Colonic mucosa (tissue), 4 donors: ENCODE measurements at regions not wholly inside any gene's neighbourhood (a gene's known extent, or its start where the extent isn't known, plus 50 kb on each side); places are given as distances from the start of the nearest gene placed in this dataset.

Source experiments
- DNase-seq: peaks from one replicate; pipeline ENCODE4 v3.0.0-alpha.2; 2020
- H3K27ac ChIP-seq: fragments of 200-600 bp; one replicate; pipeline ENCODE4 v1.8.0; 2021
- H3K27me3 ChIP-seq: fragments of 200-600 bp; one replicate; pipeline ENCODE4 v1.8.0; 2021
- H3K36me3 ChIP-seq: fragments of 200-600 bp; one replicate; pipeline ENCODE4 v1.8.0; 2021
- H3K4me1 ChIP-seq: fragments of 200-600 bp; one replicate; pipeline ENCODE4 v1.8.0; 2021; ENCODE audit warnings: mild to moderate bottlenecking
- H3K4me3 ChIP-seq: fragments of 200-600 bp; one replicate; pipeline ENCODE4 v1.8.0; 2021
- H3K9ac ChIP-seq, 2 donors: one replicate each; pipeline ENCODE4 v1.7.0; 2013; ENCODE audit warnings: control low read depth in 2 of 2, low read depth in 2 of 2, low read length in 2 of 2
- H3K9me3 ChIP-seq: fragments of 200-600 bp; one replicate; pipeline ENCODE4 v1.8.0; 2021
- intact Hi-C: fragments of 100-400 bp; cut with DNase I; formaldehyde crosslinking; loops from one replicate; pipeline ENCODE4 v1.14.1; 2022
- TF ChIP-seq, protein P1 (sequence below): fragments of 200-600 bp; IDR thresholded peaks from one replicate; pipeline ENCODE4 v1.8.0; 2022; ENCODE audit warnings: antibody characterized with exemption, mild to moderate bottlenecking
- donor health status: healthy.
- donor health status: DM: no; HTN: no; CAD: no.
- donor health status: DM: no; HTN: no; CAD: no.

DNA sequence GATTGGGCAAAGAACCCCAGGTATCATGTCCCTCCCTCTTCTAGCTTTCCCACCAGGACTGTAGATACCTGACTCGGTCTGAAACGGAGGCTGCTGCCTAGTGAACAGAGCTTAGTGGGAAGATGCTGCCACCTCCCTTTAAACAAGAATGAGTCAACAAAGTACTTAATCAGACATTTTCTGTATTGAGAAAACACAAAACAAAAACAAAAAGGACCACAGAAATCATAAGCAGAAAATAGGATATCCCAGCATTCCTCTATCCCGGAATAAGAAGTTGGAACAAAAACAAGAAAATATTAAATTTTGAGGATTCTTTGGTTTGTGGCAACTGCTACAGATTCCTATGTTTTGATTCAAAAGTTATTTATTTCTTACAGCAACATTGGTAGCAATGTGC, 51.7 kb upstream of the COL8A1 start:
- H3K9me3 ChIP-seq = no peaks in the 10 kb centered on the region
- no peak overlapping the region for H3K9ac ChIP-seq
- intact Hi-C loops = no loop called here
- H3K4me3 ChIP-seq = no peak overlapping the region
- H3K27me3 ChIP-seq = no peaks in the 10 kb centered on the region
- no peak overlapping the region for H3K27ac ChIP-seq
- H3K36me3 ChIP-seq = no peaks in the 10 kb centered on the region
- no peak for DNase-seq
- no peaks in the 10 kb centered on the region for H3K4me1 ChIP-seq
- TF ChIP-seq, protein P1, sequence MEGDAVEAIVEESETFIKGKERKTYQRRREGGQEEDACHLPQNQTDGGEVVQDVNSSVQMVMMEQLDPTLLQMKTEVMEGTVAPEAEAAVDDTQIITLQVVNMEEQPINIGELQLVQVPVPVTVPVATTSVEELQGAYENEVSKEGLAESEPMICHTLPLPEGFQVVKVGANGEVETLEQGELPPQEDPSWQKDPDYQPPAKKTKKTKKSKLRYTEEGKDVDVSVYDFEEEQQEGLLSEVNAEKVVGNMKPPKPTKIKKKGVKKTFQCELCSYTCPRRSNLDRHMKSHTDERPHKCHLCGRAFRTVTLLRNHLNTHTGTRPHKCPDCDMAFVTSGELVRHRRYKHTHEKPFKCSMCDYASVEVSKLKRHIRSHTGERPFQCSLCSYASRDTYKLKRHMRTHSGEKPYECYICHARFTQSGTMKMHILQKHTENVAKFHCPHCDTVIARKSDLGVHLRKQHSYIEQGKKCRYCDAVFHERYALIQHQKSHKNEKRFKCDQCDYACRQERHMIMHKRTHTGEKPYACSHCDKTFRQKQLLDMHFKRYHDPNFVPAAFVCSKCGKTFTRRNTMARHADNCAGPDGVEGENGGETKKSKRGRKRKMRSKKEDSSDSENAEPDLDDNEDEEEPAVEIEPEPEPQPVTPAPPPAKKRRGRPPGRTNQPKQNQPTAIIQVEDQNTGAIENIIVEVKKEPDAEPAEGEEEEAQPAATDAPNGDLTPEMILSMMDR = no peak

DNA sequence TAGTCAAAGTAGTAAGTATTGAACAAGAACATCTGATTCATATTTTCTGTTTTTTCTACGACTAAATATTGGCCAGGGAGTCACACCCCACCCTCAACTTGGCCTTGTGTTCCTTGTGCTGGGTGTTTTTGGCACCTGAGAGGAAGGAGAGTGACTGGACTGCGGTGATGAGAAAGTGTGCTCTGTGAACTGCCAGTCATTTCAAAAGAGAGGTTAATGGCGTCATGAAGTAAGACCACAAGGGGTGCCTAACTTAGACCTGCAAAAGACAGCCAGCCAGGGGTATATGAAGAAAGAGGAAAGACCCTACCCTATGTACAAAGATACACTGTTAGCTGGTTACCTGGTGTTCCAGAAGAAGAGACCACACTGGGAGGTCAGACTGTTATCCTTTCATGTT, 58.4 kb upstream of the COL8A1 start:
- no peak overlapping the region for H3K27ac ChIP-seq
- no peaks in the 10 kb centered on the region for H3K4me1 ChIP-seq
- TF ChIP-seq, protein P1 = no peak
- no peak overlapping the region for H3K9ac ChIP-seq
- no peak overlapping the region for H3K4me3 ChIP-seq
- no peaks in the 10 kb centered on the region for H3K27me3 ChIP-seq
- H3K36me3 ChIP-seq = no peaks in the 10 kb centered on the region
- H3K9me3 ChIP-seq = no peaks in the 10 kb centered on the region
- no peak for DNase-seq
- intact Hi-C loops = no loop called here

DNA sequence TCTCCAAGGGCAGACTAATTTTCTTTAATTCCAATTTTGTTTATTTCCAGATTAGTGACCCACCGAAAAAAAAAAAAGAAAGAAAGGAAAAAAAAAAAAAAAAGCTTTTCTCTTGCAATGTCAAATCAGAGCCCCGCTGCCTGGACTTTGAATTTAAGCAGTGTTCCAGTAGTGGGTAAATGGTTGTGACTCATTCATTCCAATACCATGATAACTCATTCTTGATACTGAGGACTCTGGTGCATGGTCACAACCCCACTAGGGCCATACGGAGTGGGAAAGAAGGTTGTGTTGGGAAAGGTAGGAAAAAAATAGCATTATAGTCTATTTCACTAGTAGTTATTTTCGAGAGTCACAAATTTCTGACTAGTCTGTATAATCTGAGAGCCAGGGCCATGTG, 59.1 kb upstream of the COL8A1 start:
- no peaks in the 10 kb centered on the region for H3K4me1 ChIP-seq

DNA sequence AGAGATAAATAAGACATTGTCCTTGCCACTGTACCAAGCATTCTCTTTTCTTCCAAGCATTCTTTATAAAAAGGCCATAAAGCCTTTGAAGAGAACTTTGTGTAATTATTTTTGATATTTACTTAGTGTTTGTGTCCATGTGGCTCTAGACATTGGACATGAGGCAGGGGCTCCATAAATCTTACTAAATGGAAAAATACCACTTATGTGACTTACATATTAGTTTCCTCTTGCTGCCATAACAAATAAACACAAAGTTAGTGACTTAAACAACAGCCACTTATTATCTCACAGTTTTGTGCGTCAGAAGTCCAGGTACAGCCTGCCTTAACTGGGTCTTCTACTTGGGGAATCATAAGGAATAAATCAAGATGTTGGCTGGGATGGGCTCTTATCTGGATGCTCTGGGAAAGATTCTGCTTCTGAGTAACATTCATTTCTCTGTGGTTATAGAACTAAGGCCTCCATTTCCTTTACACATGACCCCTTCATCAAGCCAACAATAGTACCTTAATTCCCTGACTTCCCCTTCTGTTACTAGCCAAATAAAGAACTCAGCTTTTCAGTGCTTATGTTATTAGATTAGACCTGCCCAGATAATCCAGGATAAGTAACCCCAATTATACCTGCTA, 59.9 kb upstream of the COL8A1 start:
- no peaks in the 10 kb centered on the region for H3K9me3 ChIP-seq
- intact Hi-C loops = no loop called here
- no peaks in the 10 kb centered on the region for H3K36me3 ChIP-seq
- DNase-seq = no peak
- no peak overlapping the region for H3K9ac ChIP-seq
- no peaks in the 10 kb centered on the region for H3K4me1 ChIP-seq
- TF ChIP-seq, protein P1 = no peak
- H3K27ac ChIP-seq = no peak overlapping the region
- no peak overlapping the region for H3K4me3 ChIP-seq
- no peaks in the 10 kb centered on the region for H3K27me3 ChIP-seq

More for the DNA sequence above, 59.1 kb upstream of the COL8A1 start:
- DNase-seq = no peak
- Histone ChIP-seq H3K9ac (no peak overlapping the region), H3K27ac (no peak overlapping the region), H3K27me3 (no peaks in the 10 kb centered on the region), H3K4me3 (no peak overlapping the region), H3K9me3 (no peaks in the 10 kb centered on the region), H3K36me3 (no peaks in the 10 kb centered on the region)
- intact Hi-C loops = no loop called here
- TF ChIP-seq, protein P1 = no peak

DNA sequence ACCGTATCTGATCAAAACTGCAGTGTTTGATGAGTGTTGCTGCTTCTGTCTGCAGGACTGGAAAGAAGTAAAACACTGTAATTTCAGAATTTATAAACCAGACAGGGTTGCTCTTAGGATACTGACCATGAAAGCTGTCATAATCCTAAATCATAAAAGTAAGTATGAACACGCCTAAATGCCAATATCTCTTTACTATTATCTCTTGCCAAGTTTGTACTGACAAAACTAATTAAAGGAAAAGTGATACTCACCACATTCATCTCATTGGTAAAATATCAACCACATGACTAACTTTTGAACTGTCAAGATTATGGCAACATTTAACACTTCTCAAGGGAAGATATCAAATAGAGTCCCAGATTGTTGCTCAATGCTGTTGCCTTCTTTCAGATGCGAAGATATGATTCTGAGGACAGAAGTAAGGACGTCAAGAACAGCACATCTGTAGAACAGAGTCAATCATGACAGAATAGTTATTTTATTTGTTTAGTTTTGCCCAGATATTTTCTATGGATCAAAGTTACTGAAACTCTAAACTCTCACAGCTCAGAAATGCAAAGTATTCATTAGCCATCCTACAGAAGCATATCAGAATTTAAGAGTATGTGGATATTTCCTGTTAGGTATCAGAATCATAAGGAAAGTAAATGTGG, 61.4 kb upstream of the COL8A1 start:
- H3K27ac ChIP-seq = no peak overlapping the region
- no peaks in the 10 kb centered on the region for H3K4me1 ChIP-seq
- no peaks in the 10 kb centered on the region for H3K9me3 ChIP-seq
- TF ChIP-seq, protein P1 = no peak
- H3K36me3 ChIP-seq = no peaks in the 10 kb centered on the region
- no peak overlapping the region for H3K4me3 ChIP-seq
- DNase-seq = no peak
- intact Hi-C loops = no loop called here
- no peaks in the 10 kb centered on the region for H3K27me3 ChIP-seq
- no peak overlapping the region for H3K9ac ChIP-seq
